ENCODE measurements at regions not wholly inside any gene's neighbourhood (a gene's known extent, or its start where the extent isn't known, plus 50 kb on each side); places are given as distances from the start of the nearest gene placed in this dataset.

DNA sequence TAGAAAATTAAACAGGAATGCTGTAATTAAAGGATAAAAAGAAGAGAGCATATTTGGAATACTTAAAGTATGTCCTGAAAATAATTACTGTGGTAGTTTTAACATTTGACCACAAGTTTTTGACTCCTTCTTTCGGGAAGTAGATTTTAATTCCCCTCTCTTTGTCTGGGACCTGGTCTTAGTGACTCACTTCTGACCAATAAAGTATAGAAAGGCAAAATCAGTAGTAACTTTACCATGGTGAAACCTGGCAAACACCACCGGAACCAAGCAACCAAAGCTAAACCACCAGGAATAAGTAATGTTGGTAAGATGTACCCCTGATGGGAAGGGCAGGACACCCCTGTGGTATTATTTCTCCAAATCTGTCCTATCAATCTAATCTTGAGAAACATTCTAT lies 314.8 kb downstream of the PDHA2 start:
- Histone ChIP-seq H3K9me3 (ENCODE audit: control extremely low read depth in 1 of 3, control insufficient read depth in 2 of 3, insufficient read depth in 1 of 3, low read length in 2 of 3) (no peaks in the 10 kb centered on the region), H3K4me2 (replicated peaks; ENCODE audit: low read depth, low read length, poor library complexity, severe bottlenecking) (no peak overlapping the region), H3K4me1 (ENCODE audit: control insufficient read depth in 2 of 2, insufficient read depth in 2 of 2, low read length in 2 of 2) (no peaks in the 10 kb centered on the region), H2AFZ (ENCODE audit: insufficient read depth, low read depth, low read length, poor library complexity, severe bottlenecking) (no peak overlapping the region), H4K20me1 (ENCODE audit: control insufficient read depth, insufficient read depth, low read length, poor library complexity, severe bottlenecking) (no peaks in the 10 kb centered on the region), H3K4me3 (ENCODE audit: control extremely low read depth in 1 of 5, extremely low read depth in 1 of 5, insufficient read depth in 1 of 5, low read depth in 2 of 5, low read length in 4 of 5) (no peak overlapping the region), H3K9ac (ENCODE audit: low read length) (no peak overlapping the region), H3K27ac (ENCODE audit: low read length in 2 of 2) (no peak overlapping the region), H3K79me2 (ENCODE audit: control insufficient read depth, insufficient read depth, low read length) (no peaks in the 10 kb centered on the region), H3K36me3 (replicated peaks in 1 of 2; ENCODE audit: control extremely low read depth in 1 of 2, control insufficient read depth in 1 of 2, extremely low read depth in 1 of 2, insufficient read depth in 2 of 2, low read length in 1 of 2) (no peaks in the 10 kb centered on the region), H3K27me3 (replicated peaks in 1 of 4; ENCODE audit: control extremely low read depth in 1 of 4, control insufficient read depth in 3 of 4, insufficient read depth in 4 of 4, low read length in 3 of 4) (no peaks in the 10 kb centered on the region)
- TF ChIP-seq, protein P1, sequence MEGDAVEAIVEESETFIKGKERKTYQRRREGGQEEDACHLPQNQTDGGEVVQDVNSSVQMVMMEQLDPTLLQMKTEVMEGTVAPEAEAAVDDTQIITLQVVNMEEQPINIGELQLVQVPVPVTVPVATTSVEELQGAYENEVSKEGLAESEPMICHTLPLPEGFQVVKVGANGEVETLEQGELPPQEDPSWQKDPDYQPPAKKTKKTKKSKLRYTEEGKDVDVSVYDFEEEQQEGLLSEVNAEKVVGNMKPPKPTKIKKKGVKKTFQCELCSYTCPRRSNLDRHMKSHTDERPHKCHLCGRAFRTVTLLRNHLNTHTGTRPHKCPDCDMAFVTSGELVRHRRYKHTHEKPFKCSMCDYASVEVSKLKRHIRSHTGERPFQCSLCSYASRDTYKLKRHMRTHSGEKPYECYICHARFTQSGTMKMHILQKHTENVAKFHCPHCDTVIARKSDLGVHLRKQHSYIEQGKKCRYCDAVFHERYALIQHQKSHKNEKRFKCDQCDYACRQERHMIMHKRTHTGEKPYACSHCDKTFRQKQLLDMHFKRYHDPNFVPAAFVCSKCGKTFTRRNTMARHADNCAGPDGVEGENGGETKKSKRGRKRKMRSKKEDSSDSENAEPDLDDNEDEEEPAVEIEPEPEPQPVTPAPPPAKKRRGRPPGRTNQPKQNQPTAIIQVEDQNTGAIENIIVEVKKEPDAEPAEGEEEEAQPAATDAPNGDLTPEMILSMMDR (IDR thresholded peaks at IDR 0.05), result no peak
- no peak for TF ChIP-seq EZH2 (IDR thresholded peaks at IDR 0.05; ENCODE audit: borderline replicate concordance, insufficient read depth, low read depth, low read length, poor library complexity, severe bottlenecking)
- Mint-ChIP-seq H3K27me3 (no peaks in the 10 kb centered on the region), H3K27ac (no peak overlapping the region), H3K4me3 (no peak overlapping the region), H3K9me3 (ENCODE audit: insufficient read depth) (no peaks in the 10 kb centered on the region), H3K4me1 (no peaks in the 10 kb centered on the region)
- CTCF ChIA-PET, result no interaction called here
- no CpG with 5 or more reads among the region's 2 CpGs for WGBS (ENCODE audit: insufficient coverage)
- intact Hi-C loops (cut with micrococcal nuclease), result no loop called here
- no peak for ATAC-seq (ENCODE audit: low read depth)
- no peak for DNase-seq
- POLR2A ChIA-PET, result no interaction called here

DNA sequence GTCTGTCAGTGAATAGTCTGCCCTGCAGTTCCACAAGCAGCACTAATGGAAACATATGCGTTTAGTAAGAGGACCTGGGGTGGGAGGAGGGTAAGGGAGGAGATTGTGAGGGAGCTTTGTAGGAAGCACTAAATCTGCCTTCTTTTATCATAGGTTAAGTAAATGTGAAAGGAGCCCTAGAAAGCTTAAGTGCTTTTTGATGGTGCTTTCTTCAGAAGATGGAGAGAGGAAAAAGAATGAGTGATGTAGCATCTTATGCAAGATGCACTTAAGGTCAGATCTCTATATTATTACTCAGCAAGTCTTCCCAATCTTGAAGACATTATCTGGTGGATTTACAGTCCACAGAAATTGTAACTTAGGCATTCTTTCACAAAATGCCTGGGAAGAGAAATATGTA lies 322.7 kb downstream of the PDHA2 start:
- no peak overlapping the region for H3K27ac ChIP-seq (ENCODE audit: low read length in 2 of 2)
- ATAC-seq (ENCODE audit: low read depth), result no peak
- no peaks in the 10 kb centered on the region for H3K36me3 ChIP-seq (replicated peaks in 1 of 2; ENCODE audit: control extremely low read depth in 1 of 2, control insufficient read depth in 1 of 2, extremely low read depth in 1 of 2, insufficient read depth in 2 of 2, low read length in 1 of 2)
- CTCF ChIA-PET, result no interaction called here
- POLR2A ChIA-PET, result no interaction called here
- Mint-ChIP-seq H3K27ac (no peak overlapping the region), H3K4me3 (no peak overlapping the region), H3K9me3 (ENCODE audit: insufficient read depth) (no peaks in the 10 kb centered on the region), H3K4me1 (no peaks in the 10 kb centered on the region), H3K27me3 (no peaks in the 10 kb centered on the region)
- WGBS (ENCODE audit: insufficient coverage), result 100% methylated on average over 1 of the region's 1 CpG
- H3K9ac ChIP-seq (ENCODE audit: low read length), result no peak overlapping the region
- intact Hi-C loops (cut with micrococcal nuclease), result no loop called here
- no peaks in the 10 kb centered on the region for H3K4me1 ChIP-seq (ENCODE audit: control insufficient read depth in 2 of 2, insufficient read depth in 2 of 2, low read length in 2 of 2)
- no peaks in the 10 kb centered on the region for H3K27me3 ChIP-seq (replicated peaks in 1 of 4; ENCODE audit: control extremely low read depth in 1 of 4, control insufficient read depth in 3 of 4, insufficient read depth in 4 of 4, low read length in 3 of 4)
- no peak overlapping the region for H3K4me3 ChIP-seq (ENCODE audit: control extremely low read depth in 1 of 5, extremely low read depth in 1 of 5, insufficient read depth in 1 of 5, low read depth in 2 of 5, low read length in 4 of 5)
- no peaks in the 10 kb centered on the region for H3K79me2 ChIP-seq (ENCODE audit: control insufficient read depth, insufficient read depth, low read length)
- no peak overlapping the region for H2AFZ ChIP-seq (ENCODE audit: insufficient read depth, low read depth, low read length, poor library complexity, severe bottlenecking)
- H3K4me2 ChIP-seq (replicated peaks; ENCODE audit: low read depth, low read length, poor library complexity, severe bottlenecking), result no peak overlapping the region
- peaks cover 0 to 3% (median 2%) of the 10 kb centered on the region in 3 donors for H3K9me3 ChIP-seq (ENCODE audit: control extremely low read depth in 1 of 3, control insufficient read depth in 2 of 3, insufficient read depth in 1 of 3, low read length in 2 of 3)
- DNase-seq, result no peak
- TF ChIP-seq, protein P1 (IDR thresholded peaks at IDR 0.05), result no peak
- TF ChIP-seq EZH2 (IDR thresholded peaks at IDR 0.05; ENCODE audit: borderline replicate concordance, insufficient read depth, low read depth, low read length, poor library complexity, severe bottlenecking), result no peak
- H4K20me1 ChIP-seq (ENCODE audit: control insufficient read depth, insufficient read depth, low read length, poor library complexity, severe bottlenecking), result no peaks in the 10 kb centered on the region
